Erythroblast (primary cell): ENCODE measurements at regions not wholly inside any gene's neighbourhood (a gene's known extent, or its start where the extent isn't known, plus 50 kb on each side); places are given as distances from the start of the nearest gene placed in this dataset.

Experiments
- GATA1 ChIP-seq: IDR thresholded peaks from 2 replicates; pipeline ENCODE4 v1.6.1; 2011; ENCODE audit warnings: low read depth, mild to moderate bottlenecking, control low read depth, low read length, moderate library complexity
- POLR2A ChIP-seq: IDR thresholded peaks from 2 replicates; pipeline ENCODE4 v1.6.1; 2011; ENCODE audit warnings: mild to moderate bottlenecking, low read length

- TF ChIP-seq POLR2A (no peak), GATA1 (no peak)
Observed at GRCh38 chrY:19067435-19067834, 293.9 kb upstream of the HSFY2 start.
